Progenitor cell of endocrine pancreas (in vitro differentiated cells): ENCODE measurements at regions not wholly inside any gene's neighbourhood (a gene's known extent, or its start where the extent isn't known, plus 50 kb on each side); places are given as distances from the start of the nearest gene placed in this dataset.

Source experiments
- DNase-seq: peaks from one replicate; pipeline ENCODE4 v3.0.0; 2021; ENCODE audit warnings: low spot score; ENCODE audit not compliant: unreplicated experiment
- H3K27ac Mint-ChIP-seq: 2 replicates; pipeline ENCODE4 v1.8.0; 2021; ENCODE audit warnings: mild to moderate bottlenecking, moderate library complexity, mixed read lengths
- H3K27me3 Mint-ChIP-seq: 2 replicates; pipeline ENCODE4 v1.8.0; 2021; ENCODE audit warnings: mixed read lengths
- H3K36me3 Mint-ChIP-seq: 2 replicates; pipeline ENCODE4 v1.8.0; 2022; ENCODE audit warnings: mixed read lengths; ENCODE audit not compliant: insufficient read depth
- H3K4me1 Mint-ChIP-seq: 2 replicates; pipeline ENCODE4 v1.8.0; 2021; ENCODE audit warnings: low read depth, mixed read lengths
- H3K4me3 Mint-ChIP-seq: 2 replicates; pipeline ENCODE4 v1.8.0; 2021; ENCODE audit warnings: low read depth, mild to moderate bottlenecking, moderate library complexity, mixed read lengths
- H3K9me3 Mint-ChIP-seq: 2 replicates; pipeline ENCODE4 v1.8.0; 2021; ENCODE audit warnings: low read depth, mixed read lengths
- TF ChIP-seq, protein P1 (sequence below): fragments of 200-600 bp; sonication (generic); IDR thresholded peaks from one replicate; pipeline ENCODE4 v1.5.0; 2021; ENCODE audit warnings: antibody characterized with exemption, mild to moderate bottlenecking; ENCODE audit not compliant: unreplicated experiment

DNA sequence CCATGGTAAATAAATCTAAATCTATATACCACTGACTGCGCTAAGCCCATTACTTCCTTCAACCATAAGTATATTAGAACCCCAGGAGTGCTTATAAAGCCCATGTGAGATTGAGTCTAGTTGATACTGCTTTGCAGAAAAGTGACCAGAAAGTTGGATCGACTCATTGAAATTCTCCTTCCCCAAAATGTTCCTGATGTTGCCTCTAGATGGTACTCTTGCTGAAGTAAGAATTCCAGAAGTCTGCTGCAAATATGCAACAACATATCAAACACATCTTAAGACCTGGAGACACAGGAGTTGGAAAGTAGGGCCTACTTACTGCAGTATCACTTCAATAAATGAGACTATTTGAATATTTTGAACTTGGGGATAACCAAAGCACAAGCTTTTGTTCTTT lies 550.8 kb downstream of the IPMK start:
- H3K9me3 Mint-ChIP-seq, result peaks cover 14% of the 10 kb centered on the region
- TF ChIP-seq, protein P1, sequence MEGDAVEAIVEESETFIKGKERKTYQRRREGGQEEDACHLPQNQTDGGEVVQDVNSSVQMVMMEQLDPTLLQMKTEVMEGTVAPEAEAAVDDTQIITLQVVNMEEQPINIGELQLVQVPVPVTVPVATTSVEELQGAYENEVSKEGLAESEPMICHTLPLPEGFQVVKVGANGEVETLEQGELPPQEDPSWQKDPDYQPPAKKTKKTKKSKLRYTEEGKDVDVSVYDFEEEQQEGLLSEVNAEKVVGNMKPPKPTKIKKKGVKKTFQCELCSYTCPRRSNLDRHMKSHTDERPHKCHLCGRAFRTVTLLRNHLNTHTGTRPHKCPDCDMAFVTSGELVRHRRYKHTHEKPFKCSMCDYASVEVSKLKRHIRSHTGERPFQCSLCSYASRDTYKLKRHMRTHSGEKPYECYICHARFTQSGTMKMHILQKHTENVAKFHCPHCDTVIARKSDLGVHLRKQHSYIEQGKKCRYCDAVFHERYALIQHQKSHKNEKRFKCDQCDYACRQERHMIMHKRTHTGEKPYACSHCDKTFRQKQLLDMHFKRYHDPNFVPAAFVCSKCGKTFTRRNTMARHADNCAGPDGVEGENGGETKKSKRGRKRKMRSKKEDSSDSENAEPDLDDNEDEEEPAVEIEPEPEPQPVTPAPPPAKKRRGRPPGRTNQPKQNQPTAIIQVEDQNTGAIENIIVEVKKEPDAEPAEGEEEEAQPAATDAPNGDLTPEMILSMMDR, result peak; percentile 40
- H3K4me1 Mint-ChIP-seq, result no peaks in the 10 kb centered on the region
- H3K4me3 Mint-ChIP-seq, result no peak overlapping the region
- H3K27ac Mint-ChIP-seq, result no peak overlapping the region
- no peak for DNase-seq
- H3K36me3 Mint-ChIP-seq, result no peaks in the 10 kb centered on the region
- H3K27me3 Mint-ChIP-seq, result no peaks in the 10 kb centered on the region

DNA sequence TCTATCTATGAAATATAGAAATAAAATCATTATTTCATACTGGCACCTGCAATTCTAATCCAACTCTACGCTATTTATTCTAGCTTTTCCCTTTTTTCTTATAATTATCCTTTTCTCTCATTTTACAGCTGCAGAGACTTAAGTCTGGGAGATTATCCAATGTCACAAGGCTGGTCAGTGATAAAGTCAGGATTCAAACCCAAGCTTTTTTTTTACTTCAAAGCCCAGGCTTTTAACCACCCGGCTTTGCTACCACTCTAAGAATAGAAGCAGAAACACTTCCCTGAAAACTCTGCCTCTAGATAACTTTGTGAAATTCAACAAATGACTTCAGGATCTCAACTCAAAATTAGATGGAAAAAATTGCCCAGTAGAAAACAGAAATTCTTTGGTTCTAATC lies 552.5 kb downstream of the IPMK start:
- H3K4me1 Mint-ChIP-seq, result no peaks in the 10 kb centered on the region
- H3K27me3 Mint-ChIP-seq, result no peaks in the 10 kb centered on the region
- H3K36me3 Mint-ChIP-seq, result no peaks in the 10 kb centered on the region
- DNase-seq, result no peak
- no peak overlapping the region for H3K4me3 Mint-ChIP-seq
- H3K27ac Mint-ChIP-seq, result no peak overlapping the region
- peaks cover 10% of the 10 kb centered on the region for H3K9me3 Mint-ChIP-seq
- TF ChIP-seq, protein P1, result no peak

DNA sequence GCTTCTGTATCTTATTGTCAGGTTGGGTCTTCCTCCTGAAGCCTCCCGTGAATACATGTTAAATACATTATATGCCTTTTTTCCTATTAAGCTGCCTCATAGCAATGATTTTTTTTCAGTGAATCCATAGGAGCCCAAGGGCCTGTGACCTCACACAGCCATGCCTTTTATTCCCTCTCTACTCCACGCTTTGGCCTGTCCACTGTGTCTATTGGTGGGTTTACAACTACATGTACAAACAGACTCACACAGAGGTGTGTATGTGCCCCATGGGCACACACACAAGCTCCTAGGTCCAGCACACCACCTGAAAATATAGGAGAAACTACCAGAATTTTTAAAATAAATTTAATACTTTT lies 560.4 kb downstream of the IPMK start:
- Mint-ChIP-seq H3K27ac (no peak overlapping the region), H3K9me3 (no peaks in the 10 kb centered on the region), H3K36me3 (no peaks in the 10 kb centered on the region), H3K27me3 (no peaks in the 10 kb centered on the region), H3K4me1 (no peaks in the 10 kb centered on the region), H3K4me3 (no peak overlapping the region)
- no peak for DNase-seq
- TF ChIP-seq, protein P1, result no peak

DNA sequence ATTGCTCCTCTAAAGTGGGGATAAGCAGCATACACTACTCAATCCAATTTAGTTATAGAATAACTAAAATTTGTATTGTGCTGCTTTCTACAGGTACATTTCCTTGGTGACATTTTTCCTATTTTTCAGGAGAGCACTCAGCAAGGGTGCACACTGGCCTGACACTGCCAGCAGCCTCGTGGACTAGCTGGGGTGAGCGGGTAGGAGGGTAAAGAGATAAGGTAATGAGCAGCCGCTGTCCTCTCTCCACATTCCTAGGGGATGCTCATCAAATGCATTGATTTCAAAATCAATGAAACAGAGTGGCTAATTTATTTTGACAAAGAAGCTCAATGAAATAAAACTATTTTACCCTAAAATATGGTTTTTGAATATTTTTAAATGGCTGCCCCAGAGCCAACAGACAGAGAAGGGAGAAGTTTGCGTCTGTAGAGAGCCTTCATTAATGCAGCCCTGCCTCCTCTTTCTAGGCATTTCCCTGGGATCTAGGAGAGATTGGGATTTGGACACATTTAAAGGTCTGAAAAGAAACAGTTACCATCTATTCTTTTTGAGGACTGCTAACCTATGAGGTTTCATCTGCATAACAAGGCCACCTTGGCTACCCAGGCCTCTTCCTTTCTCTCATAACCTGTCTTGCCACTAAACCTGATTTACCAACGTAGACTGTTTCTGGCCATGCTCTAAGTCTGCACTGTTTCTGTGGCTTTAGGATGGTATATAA lies 561.0 kb downstream of the IPMK start:
- no peak overlapping the region for H3K27ac Mint-ChIP-seq
- DNase-seq, result no peak
- no peak overlapping the region for H3K4me3 Mint-ChIP-seq
- TF ChIP-seq, protein P1, result no peak
- H3K36me3 Mint-ChIP-seq, result no peaks in the 10 kb centered on the region
- no peaks in the 10 kb centered on the region for H3K9me3 Mint-ChIP-seq
- no peaks in the 10 kb centered on the region for H3K4me1 Mint-ChIP-seq
- no peaks in the 10 kb centered on the region for H3K27me3 Mint-ChIP-seq

DNA sequence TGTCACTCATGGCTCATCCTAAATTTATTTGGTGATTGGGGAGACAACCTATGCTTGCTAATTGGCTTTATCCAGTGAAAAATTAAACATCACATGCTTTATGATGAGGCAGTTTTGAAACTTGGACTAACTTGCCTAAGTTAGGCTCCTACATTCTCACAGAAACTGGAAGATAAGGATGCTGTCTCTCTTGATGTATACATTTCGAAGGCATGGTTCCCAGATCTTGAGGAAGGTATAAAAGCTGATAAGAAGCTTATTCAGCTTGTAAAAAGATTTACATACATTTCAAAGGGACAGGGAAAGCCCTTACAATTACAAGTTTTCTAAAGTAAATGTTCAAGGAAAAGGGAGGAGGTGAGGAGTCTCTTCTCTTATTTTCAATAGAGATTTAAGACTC lies 561.7 kb downstream of the IPMK start:
- Mint-ChIP-seq H3K27ac (no peak overlapping the region), H3K36me3 (no peaks in the 10 kb centered on the region), H3K4me1 (no peaks in the 10 kb centered on the region), H3K27me3 (no peaks in the 10 kb centered on the region), H3K9me3 (no peaks in the 10 kb centered on the region), H3K4me3 (no peak overlapping the region)
- TF ChIP-seq, protein P1, result no peak
- DNase-seq, result no peak
